Loucy (cell line): ENCODE measurements at regions not wholly inside any gene's neighbourhood (a gene's known extent, or its start where the extent isn't known, plus 50 kb on each side); places are given as distances from the start of the nearest gene placed in this dataset.

ENCODE experiments used
- H2AFZ ChIP-seq: fragments of 200-600 bp; sonication (generic); 2 replicates; pipeline ENCODE4 v1.6.0; 2016; ENCODE audit warnings: antibody characterized with exemption, mild to moderate bottlenecking, low read length, moderate library complexity
- H3F3A ChIP-seq: fragments of 200-600 bp; 2 replicates; pipeline ENCODE4 v1.6.0; 2016; ENCODE audit warnings: antibody characterized with exemption, low read depth, mild to moderate bottlenecking
- H3K27me3 ChIP-seq: fragments of 200-600 bp; sonication (generic); 2 replicates; pipeline ENCODE4 v1.6.1; 2014; ENCODE audit warnings: low read length, mild to moderate bottlenecking; ENCODE audit not compliant: insufficient read depth, poor library complexity, severe bottlenecking
- H3K36me3 ChIP-seq: fragments of 200-600 bp; sonication (generic); 2 replicates; pipeline ENCODE4 v1.6.1; 2016; ENCODE audit warnings: low read length; ENCODE audit not compliant: insufficient read depth
- H3K4me1 ChIP-seq: fragments of 200-600 bp; sonication (generic); 2 replicates; pipeline ENCODE4 v1.5.1; 2014; ENCODE audit warnings: low read length, mild to moderate bottlenecking; ENCODE audit not compliant: insufficient read depth, poor library complexity, severe bottlenecking
- H3K4me2 ChIP-seq: fragments of 200-600 bp; sonication (generic); 2 replicates; pipeline ENCODE4 v1.6.0; 2014; ENCODE audit warnings: antibody characterized with exemption, low read length, low read depth, mild to moderate bottlenecking; ENCODE audit not compliant: poor library complexity, severe bottlenecking
- H3K4me3 ChIP-seq: fragments of 200-600 bp; sonication (generic); 2 replicates; pipeline ENCODE4 v1.5.1; 2014; ENCODE audit warnings: low read length, mild to moderate bottlenecking, mixed read lengths; ENCODE audit not compliant: poor library complexity, severe bottlenecking
- H3K79me2 ChIP-seq: fragments of 200-600 bp; sonication (generic); 2 replicates; pipeline ENCODE4 v1.6.1; 2014; ENCODE audit warnings: low read length; ENCODE audit not compliant: insufficient read depth
- H3K9ac ChIP-seq: fragments of 200-600 bp; sonication (generic); 2 replicates; pipeline ENCODE4 v1.6.0; 2014; ENCODE audit warnings: mild to moderate bottlenecking, low read depth, low read length, moderate library complexity; ENCODE audit not compliant: poor library complexity, severe bottlenecking
- H3K9me2 ChIP-seq: fragments of 200-600 bp; sonication (generic); replicated peaks from 2 replicates; pipeline ENCODE4 v1.6.1; 2016; ENCODE audit warnings: low read depth, low read length, mixed read lengths
- H3K9me3 ChIP-seq: fragments of 200-600 bp; sonication (generic); 2 replicates; pipeline ENCODE4 v1.6.1; 2014; ENCODE audit warnings: mild to moderate bottlenecking, antibody characterized with exemption, low read length, low read depth; ENCODE audit not compliant: insufficient read depth
- H4K20me1 ChIP-seq: fragments of 200-600 bp; sonication (generic); 2 replicates; pipeline ENCODE4 v1.6.0; 2014; ENCODE audit warnings: antibody characterized with exemption, low read length, mild to moderate bottlenecking; ENCODE audit not compliant: insufficient read depth, poor library complexity, severe bottlenecking
- EZH2phosphoT487 ChIP-seq: fragments of 200-600 bp; IDR thresholded peaks from 2 replicates; pipeline ENCODE4 v1.6.1; 2018; ENCODE audit warnings: antibody characterized with exemption, mild to moderate bottlenecking, moderate library complexity, borderline replicate concordance
- TF ChIP-seq, protein P1 (sequence below): fragments of 200-600 bp; sonication (generic); conservative IDR thresholded peaks from 2 replicates; pipeline ENCODE4 v1.5.1; 2014; ENCODE audit warnings: mild to moderate bottlenecking, antibody characterized with exemption, low read length

DNA sequence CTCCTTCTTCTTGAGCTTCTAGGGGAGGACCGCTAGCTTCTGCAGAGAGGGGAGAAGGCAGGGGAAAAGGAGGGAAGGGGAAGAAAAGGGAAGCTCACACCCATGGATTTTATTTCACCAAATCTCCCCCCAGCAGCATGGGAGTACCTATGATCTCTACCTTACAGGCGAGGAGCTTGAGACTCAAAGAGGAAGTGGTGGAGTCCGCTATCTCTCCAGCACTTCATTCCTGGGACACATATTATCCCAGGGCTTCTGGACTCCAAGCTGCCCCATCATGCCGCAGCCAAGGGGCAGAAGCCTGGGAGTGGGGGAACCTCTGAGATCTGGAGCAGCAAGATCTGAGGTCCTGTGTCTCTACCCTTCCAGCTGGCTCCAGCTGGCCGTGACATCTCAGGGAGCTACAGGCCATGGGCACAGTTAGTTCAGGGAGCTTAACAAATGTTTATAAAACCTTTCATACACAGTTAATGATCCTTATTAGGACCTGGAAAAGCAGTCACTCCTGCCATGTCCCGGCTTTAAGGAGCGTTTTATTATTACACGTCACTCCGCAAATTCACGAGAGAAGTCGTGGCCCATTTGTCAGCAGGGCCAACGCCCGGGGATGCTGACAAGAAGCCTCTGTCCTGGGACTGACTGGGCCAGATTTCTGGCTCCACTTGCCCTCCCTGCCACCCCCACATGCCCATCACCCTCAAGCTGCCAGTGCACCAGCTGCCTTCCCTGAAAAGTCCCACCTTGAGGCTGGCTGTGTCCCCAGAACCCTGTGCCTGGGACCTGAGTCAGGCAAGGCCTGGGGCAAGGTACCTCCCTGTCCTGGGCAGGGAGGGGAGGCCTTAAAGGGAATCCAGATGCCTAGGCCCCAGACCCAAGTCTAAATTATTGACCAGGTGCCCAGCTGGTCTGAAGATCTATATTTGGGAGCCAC is 132.1 kb upstream of the ZMIZ1 start:
- no peaks in the 10 kb centered on the region for H3K27me3 ChIP-seq
- TF ChIP-seq, protein P1, sequence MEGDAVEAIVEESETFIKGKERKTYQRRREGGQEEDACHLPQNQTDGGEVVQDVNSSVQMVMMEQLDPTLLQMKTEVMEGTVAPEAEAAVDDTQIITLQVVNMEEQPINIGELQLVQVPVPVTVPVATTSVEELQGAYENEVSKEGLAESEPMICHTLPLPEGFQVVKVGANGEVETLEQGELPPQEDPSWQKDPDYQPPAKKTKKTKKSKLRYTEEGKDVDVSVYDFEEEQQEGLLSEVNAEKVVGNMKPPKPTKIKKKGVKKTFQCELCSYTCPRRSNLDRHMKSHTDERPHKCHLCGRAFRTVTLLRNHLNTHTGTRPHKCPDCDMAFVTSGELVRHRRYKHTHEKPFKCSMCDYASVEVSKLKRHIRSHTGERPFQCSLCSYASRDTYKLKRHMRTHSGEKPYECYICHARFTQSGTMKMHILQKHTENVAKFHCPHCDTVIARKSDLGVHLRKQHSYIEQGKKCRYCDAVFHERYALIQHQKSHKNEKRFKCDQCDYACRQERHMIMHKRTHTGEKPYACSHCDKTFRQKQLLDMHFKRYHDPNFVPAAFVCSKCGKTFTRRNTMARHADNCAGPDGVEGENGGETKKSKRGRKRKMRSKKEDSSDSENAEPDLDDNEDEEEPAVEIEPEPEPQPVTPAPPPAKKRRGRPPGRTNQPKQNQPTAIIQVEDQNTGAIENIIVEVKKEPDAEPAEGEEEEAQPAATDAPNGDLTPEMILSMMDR = no peak
- TF ChIP-seq EZH2phosphoT487 = no peak
- no peak overlapping the region for H3K4me3 ChIP-seq
- H3F3A ChIP-seq = no peaks in the 10 kb centered on the region
- H2AFZ ChIP-seq = no peak overlapping the region
- H3K79me2 ChIP-seq = no peaks in the 10 kb centered on the region
- H3K9me3 ChIP-seq = no peaks in the 10 kb centered on the region
- no peak overlapping the region for H3K9ac ChIP-seq
- no peaks in the 10 kb centered on the region for H3K36me3 ChIP-seq
- no peaks in the 10 kb centered on the region for H4K20me1 ChIP-seq
- no peak overlapping the region for H3K4me2 ChIP-seq
- no peaks in the 10 kb centered on the region for H3K4me1 ChIP-seq
- H3K9me2 ChIP-seq = no peaks in the 10 kb centered on the region

DNA sequence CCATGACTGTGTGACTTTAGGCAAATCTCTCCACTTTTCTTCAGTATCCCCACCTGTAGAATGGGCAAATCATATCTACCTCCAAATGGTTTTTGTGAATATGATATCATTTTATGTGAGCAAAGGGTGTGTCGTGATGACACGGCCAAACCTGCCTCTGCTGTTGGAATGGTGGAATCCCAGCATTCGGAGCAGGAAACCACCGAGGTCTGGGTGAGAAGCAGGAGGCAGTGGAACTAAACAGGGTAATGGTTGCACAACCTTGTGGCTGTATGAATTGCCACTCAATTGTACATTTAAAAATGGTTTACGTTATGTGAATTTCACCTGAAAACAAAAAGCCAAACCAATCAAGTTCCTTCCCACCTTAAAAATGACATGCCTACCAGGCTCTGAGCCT is 131.4 kb upstream of the ZMIZ1 start:
- no peaks in the 10 kb centered on the region for H3F3A ChIP-seq
- no peaks in the 10 kb centered on the region for H4K20me1 ChIP-seq
- no peak overlapping the region for H3K9ac ChIP-seq
- H3K4me3 ChIP-seq = no peak overlapping the region
- no peaks in the 10 kb centered on the region for H3K79me2 ChIP-seq
- no peak overlapping the region for H2AFZ ChIP-seq
- no peaks in the 10 kb centered on the region for H3K9me2 ChIP-seq
- TF ChIP-seq EZH2phosphoT487 = no peak
- TF ChIP-seq, protein P1 = no peak
- no peaks in the 10 kb centered on the region for H3K36me3 ChIP-seq
- no peaks in the 10 kb centered on the region for H3K27me3 ChIP-seq
- no peaks in the 10 kb centered on the region for H3K4me1 ChIP-seq
- H3K9me3 ChIP-seq = no peaks in the 10 kb centered on the region
- H3K4me2 ChIP-seq = no peak overlapping the region

DNA sequence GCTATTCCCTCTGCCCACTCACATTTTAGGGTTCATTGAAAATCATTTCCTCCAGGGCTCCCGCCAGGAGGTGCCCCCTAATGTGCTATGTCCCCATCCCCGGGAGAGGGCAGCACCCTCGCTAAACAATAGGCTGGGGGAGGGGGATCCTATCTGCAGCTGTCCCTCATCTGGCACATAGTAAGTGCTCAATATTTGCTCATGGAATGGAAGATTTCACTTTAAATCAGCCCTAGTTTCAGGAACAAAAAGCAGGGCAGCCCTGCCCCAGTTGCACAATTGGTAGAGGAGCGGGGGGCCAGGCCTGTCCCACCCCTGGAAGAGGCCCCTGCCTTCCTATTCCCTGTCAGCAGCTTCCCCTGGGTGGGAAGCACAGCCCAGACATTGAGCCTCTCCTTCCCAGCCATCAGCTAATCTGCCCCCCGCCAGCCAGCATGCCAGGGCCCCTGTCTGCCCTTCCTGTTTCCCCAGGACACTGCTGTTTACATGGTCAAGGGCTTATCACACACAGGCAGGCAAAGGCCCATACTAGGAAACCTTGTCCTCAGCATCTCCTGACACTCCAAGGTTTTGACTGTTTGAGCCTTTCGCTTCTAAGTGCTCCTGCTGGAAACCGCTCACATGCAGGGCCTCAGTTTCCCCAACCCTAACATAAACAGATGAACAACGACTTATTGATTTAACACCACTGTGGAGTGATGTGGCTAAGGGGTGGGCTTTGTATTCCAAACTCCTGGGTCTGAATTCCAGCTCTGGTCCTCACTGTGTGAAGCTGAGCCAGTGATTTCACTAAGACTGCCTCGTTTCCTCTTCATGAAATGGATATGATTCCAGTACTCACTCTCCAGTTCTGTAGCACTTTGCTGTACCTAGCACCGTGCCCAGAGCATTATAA is 130.7 kb upstream of the ZMIZ1 start:
- H3K9me2 ChIP-seq = no peaks in the 10 kb centered on the region
- H3K4me1 ChIP-seq = no peaks in the 10 kb centered on the region
- TF ChIP-seq, protein P1 = peak; percentile 46
- TF ChIP-seq EZH2phosphoT487 = no peak
- H2AFZ ChIP-seq = no peak overlapping the region
- no peaks in the 10 kb centered on the region for H4K20me1 ChIP-seq
- H3K27me3 ChIP-seq = no peaks in the 10 kb centered on the region
- no peaks in the 10 kb centered on the region for H3F3A ChIP-seq
- H3K9me3 ChIP-seq = no peaks in the 10 kb centered on the region
- no peaks in the 10 kb centered on the region for H3K36me3 ChIP-seq
- H3K79me2 ChIP-seq = no peaks in the 10 kb centered on the region
- no peak overlapping the region for H3K4me3 ChIP-seq
- no peak overlapping the region for H3K4me2 ChIP-seq
- H3K9ac ChIP-seq = no peak overlapping the region
